GM12878 (cell line): ENCODE measurements at regions not wholly inside any gene's neighbourhood (a gene's known extent, or its start where the extent isn't known, plus 50 kb on each side); places are given as distances from the start of the nearest gene placed in this dataset.

Experiments
- ATAC-seq: fragments of 200-7000 bp; cut with Tn5 transposase; 3 replicates; pipeline ENCODE4 v1.9.1; 2020; ENCODE audit warnings: mild to moderate bottlenecking, moderate library complexity
- BruUV-seq: library from RNA; stranded (reverse); fragments of 400-500 nt; replicated peaks from 2 replicates; lab custom pipeline; 2021; lab: Mats Ljungman, UMichigan
- CTCF ChIA-PET: fragments of 300-600 bp; sonication (Branson Sonifier 250); formaldehyde crosslinking; extraction: SDS; loops from one replicate; lab custom pipeline; 2021; ENCODE audit warnings: inconsistent platforms; lab: Yijun Ruan, JAX
- POLR2A ChIA-PET: fragments of 350-600 bp; formaldehyde crosslinking; extraction: SDS; loops from one replicate; lab custom pipeline; 2021; ENCODE audit warnings: inconsistent platforms; lab: Charles Lee
- RAD21 ChIA-PET: fragments of 300-600 bp; sonication (Branson Sonifier 250); formaldehyde crosslinking; loops from one replicate; lab custom pipeline; 2023; ENCODE audit warnings: antibody characterized with exemption; ENCODE audit not compliant: unreplicated experiment; lab: Charles Lee
- SMC1A ChIA-PET: fragments of 300-600 bp; sonication (Branson Sonifier 250); formaldehyde crosslinking; loops from one replicate; lab custom pipeline; 2023; ENCODE audit not compliant: unreplicated experiment, uncharacterized antibody; lab: Charles Lee
- DNase-seq: peaks from one replicate; pipeline ENCODE4 v3.0.0-alpha.2; 2011; ENCODE audit warnings: low read depth, low spot score
- FAIRE-seq: peaks from 3 replicates; lab custom pipeline; 2011; peaks lifted over from hg19 to GRCh38; lab: Jason Lieb, UNC
- H2AFZ ChIP-seq: 2 replicates; pipeline ENCODE4 v1.6.0; 2011; ENCODE audit warnings: low read depth, low read length, control low read depth; ENCODE audit not compliant: control insufficient read depth
- H3K27ac ChIP-seq: 2 replicates; pipeline ENCODE4 v1.5.1; 2011; ENCODE audit warnings: control low read depth; ENCODE audit not compliant: control insufficient read depth, insufficient read depth
- H3K27me3 ChIP-seq, 2 experiments: replicated peaks in 1 of 2; 2 replicates each; pipeline versions ENCODE4 v1.6.0 to v1.6.1; 2011; ENCODE audit warnings: low read length in 1 of 2; ENCODE audit not compliant: control insufficient read depth in 2 of 2, insufficient read depth in 2 of 2
- H3K36me3 ChIP-seq, 2 experiments: 2 replicates each; pipeline ENCODE4 v1.5.1; 2011; ENCODE audit warnings: low read length in 1 of 2; ENCODE audit not compliant: control insufficient read depth in 2 of 2, insufficient read depth in 2 of 2
- H3K4me1 ChIP-seq: 2 replicates; pipeline ENCODE4 v1.6.1; 2011; ENCODE audit warnings: mild to moderate bottlenecking, low read length, moderate library complexity, mixed read lengths; ENCODE audit not compliant: control insufficient read depth, insufficient read depth
- H3K4me2 ChIP-seq: 2 replicates; pipeline ENCODE4 v1.6.0; 2011; ENCODE audit warnings: control low read depth; ENCODE audit not compliant: control insufficient read depth, insufficient read depth
- H3K4me3 ChIP-seq: fragments of 200-600 bp; sonication (generic); 2 replicates; pipeline ENCODE4 v1.5.1; 2016
- H3K79me2 ChIP-seq: 2 replicates; pipeline ENCODE4 v1.6.0; 2011; ENCODE audit warnings: low read length; ENCODE audit not compliant: control insufficient read depth, insufficient read depth
- H3K9ac ChIP-seq: 2 replicates; pipeline ENCODE4 v1.8.0; 2011; ENCODE audit warnings: low read length, control low read depth, mixed read lengths; ENCODE audit not compliant: control insufficient read depth, insufficient read depth
- H3K9me3 ChIP-seq: replicated peaks from 3 replicates; pipeline ENCODE4 v1.5.1; 2011; ENCODE audit warnings: mild to moderate bottlenecking, low read length; ENCODE audit not compliant: control insufficient read depth, insufficient read depth
- H4K20me1 ChIP-seq: 2 replicates; pipeline ENCODE4 v1.6.0; 2011; ENCODE audit not compliant: control insufficient read depth, insufficient read depth
- ASH2L ChIP-seq: fragments of 300-600, 200-600 bp; sonication (generic); IDR thresholded peaks from 2 replicates; pipeline ENCODE4 v1.6.1; 2017; ENCODE audit warnings: low read depth, mild to moderate bottlenecking, borderline replicate concordance
- BACH1 ChIP-seq: fragments of 450-650 bp; IDR thresholded peaks from 2 replicates; pipeline ENCODE4 v1.6.1; 2017; ENCODE audit warnings: mild to moderate bottlenecking, borderline replicate concordance
- ETV6 ChIP-seq, 2 experiments: fragments of 450-650 bp in 1 of 2; IDR thresholded peaks in 1 of 2; conservative IDR thresholded peaks in 1 of 2; 2 replicates each; pipeline ENCODE4 v1.6.1; 2014; ENCODE audit warnings: antibody characterized with exemption in 1 of 2, borderline replicate concordance in 1 of 2, low read depth in 1 of 2, mild to moderate bottlenecking in 1 of 2, moderate library complexity in 1 of 2
- FOS ChIP-seq: IDR thresholded peaks from 3 replicates; pipeline ENCODE4 v1.6.1; 2011; ENCODE audit warnings: borderline replicate concordance; ENCODE audit not compliant: insufficient read length; ENCODE audit errors: extremely low read depth
- GABPA ChIP-seq: IDR thresholded peaks from 2 replicates; pipeline ENCODE4 v1.6.1; 2014; ENCODE audit warnings: antibody characterized with exemption, low read depth, mild to moderate bottlenecking, inconsistent platforms
- LARP7 ChIP-seq: fragments of 450-650 bp; IDR thresholded peaks from 2 replicates; pipeline ENCODE4 v1.6.1; 2017; ENCODE audit warnings: mild to moderate bottlenecking
- MXI1 ChIP-seq: fragments of 150-350 bp; IDR thresholded peaks from 2 replicates; pipeline ENCODE4 v1.6.1; 2011; ENCODE audit warnings: low read depth, mild to moderate bottlenecking, inconsistent platforms, low read length, improper control_type of control experiment
- NFIC ChIP-seq: IDR thresholded peaks from 2 replicates; pipeline ENCODE4 v1.6.1; 2012; ENCODE audit warnings: low read depth, mild to moderate bottlenecking, inconsistent platforms, low read length, moderate library complexity
- NFXL1 ChIP-seq: fragments of 450-650 bp; IDR thresholded peaks from 2 replicates; pipeline ENCODE4 v1.6.1; 2017; ENCODE audit warnings: antibody characterized with exemption, mild to moderate bottlenecking, borderline replicate concordance
- RAD51 ChIP-seq: fragments of 450-650 bp; IDR thresholded peaks from 2 replicates; pipeline ENCODE4 v1.6.1; 2016; ENCODE audit warnings: moderate library complexity, mild to moderate bottlenecking, inconsistent platforms
- RCOR1 ChIP-seq: conservative IDR thresholded peaks from 2 replicates; pipeline ENCODE4 v1.6.1; 2012; ENCODE audit warnings: low read depth, low read length, improper control_type of control experiment
- RELA ChIP-seq: fragments of 450-650 bp; IDR thresholded peaks from 2 replicates; pipeline ENCODE4 v1.8.0; 2014; ENCODE audit warnings: borderline replicate concordance; ENCODE audit not compliant: partially characterized antibody
- RFX5 ChIP-seq: IDR thresholded peaks from 2 replicates; pipeline ENCODE4 v1.6.1; 2011; ENCODE audit warnings: low read depth, low read length, improper control_type of control experiment
- STAT3 ChIP-seq: IDR thresholded peaks from 2 replicates; pipeline ENCODE4 v1.6.1; 2011; ENCODE audit warnings: low read depth, low read length, improper control_type of control experiment
- ZBED1 ChIP-seq: IDR thresholded peaks from 2 replicates; pipeline ENCODE4 v1.6.1; 2016; ENCODE audit warnings: borderline replicate concordance
- ZNF207 ChIP-seq: fragments of 450-650 bp; IDR thresholded peaks from 2 replicates; pipeline ENCODE4 v1.6.1; 2014; ENCODE audit warnings: antibody characterized with exemption, mild to moderate bottlenecking, borderline replicate concordance
- ZNF217 ChIP-seq: fragments of 450-650 bp; IDR thresholded peaks from 2 replicates; pipeline ENCODE4 v1.6.1; 2017; ENCODE audit warnings: antibody characterized with exemption, mild to moderate bottlenecking
- WGBS: methylation state at CpG from one replicate; pipeline ENCODE4 v1.1.6; 2016; ENCODE audit warnings: low lambda C conversion rate; ENCODE audit not compliant: insufficient replicate concordance, insufficient coverage; ENCODE audit errors: missing lambda C conversion rate; 5-methylcytosine and 5-hydroxymethylcytosine counted together
- in situ Hi-C: fragments of 300-500 bp; cut with MboI; formaldehyde crosslinking; loops from 9 replicates; pipeline ENCODE4 v1.14.3; 2018; ENCODE audit warnings: mixed read lengths
- intact Hi-C: fragments of 100-400 bp; cut with micrococcal nuclease; formaldehyde crosslinking; loops from one replicate; pipeline ENCODE4 v1.14.2; 2022; ENCODE audit not compliant: unreplicated experiment
- TF ChIP-seq, protein P1 (sequence below): fragments of 450-650 bp; IDR thresholded peaks from 2 replicates; pipeline ENCODE4 v1.6.1; 2017; ENCODE audit warnings: mild to moderate bottlenecking, low read depth, inconsistent platforms; ENCODE audit not compliant: poor library complexity, severe bottlenecking
- TF ChIP-seq, protein P2 (sequence below): IDR thresholded peaks from 2 replicates; pipeline ENCODE4 v1.6.1; 2012; ENCODE audit warnings: low read depth, low read length, improper control_type of control experiment

DNA sequence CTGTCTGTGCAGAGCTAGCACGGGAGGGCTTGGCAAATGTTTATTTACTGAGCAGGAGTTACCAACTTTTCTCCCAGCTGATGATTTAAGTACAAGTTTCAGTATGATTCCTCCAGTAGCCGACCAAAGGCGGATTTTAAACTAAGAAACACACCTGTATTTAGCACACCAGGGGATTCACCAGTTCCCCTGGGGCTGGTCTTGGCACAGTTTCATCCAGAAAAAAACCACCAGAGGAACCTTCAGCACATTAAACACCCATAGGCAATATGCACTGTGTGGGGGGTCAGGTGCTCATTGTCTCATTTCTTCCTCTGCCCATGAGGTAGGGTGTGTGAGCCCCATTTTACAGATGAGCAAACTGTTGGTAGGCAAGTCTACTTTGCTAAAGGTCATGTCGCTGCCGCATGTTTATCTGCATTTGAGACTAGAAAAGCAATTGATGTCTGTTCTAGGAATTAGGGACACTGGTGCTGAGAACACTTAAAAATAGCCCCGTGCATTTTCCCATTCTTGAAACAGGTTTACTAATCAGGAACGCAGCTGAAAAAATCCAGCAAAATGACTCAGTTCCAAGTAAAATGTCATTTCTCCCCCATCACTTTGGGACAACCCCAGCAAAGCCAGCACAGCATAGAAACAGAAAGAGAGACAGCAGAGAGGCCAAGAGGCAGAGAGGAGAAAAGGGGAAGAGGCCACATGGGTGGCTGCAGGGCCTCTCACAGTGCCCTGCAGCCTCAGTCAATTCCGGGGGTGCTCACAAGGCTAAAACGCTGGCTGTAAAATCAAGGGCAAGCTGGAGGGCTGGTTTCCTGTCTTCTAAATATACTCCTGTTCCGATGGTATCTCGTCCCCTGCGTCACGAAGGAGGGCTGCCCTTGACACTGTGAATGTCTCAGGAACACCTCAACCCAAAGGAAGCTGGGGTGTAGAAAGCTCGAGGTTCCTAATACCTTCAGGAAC, 166.8 kb upstream of the ID2 start (continued):
- TF ChIP-seq STAT3 = peak; percentile 89
- TF ChIP-seq BACH1 = peak; percentile 35; the same call in 1 of the 2 replicates
- TF ChIP-seq ZNF217 = peak; percentile 90
- no peak for TF ChIP-seq LARP7
- peak; percentile 91 for TF ChIP-seq RELA
- TF ChIP-seq FOS = no peak
- peak; percentile 60; the same call in 1 of the 2 replicates for TF ChIP-seq GABPA
- TF ChIP-seq RAD51 = peak; percentile 83
- TF ChIP-seq ETV6 (conservative IDR thresholded peaks at IDR 0.05 in 1 of 2, IDR thresholded peaks at IDR 0.05 in 1 of 2; ENCODE audit: borderline replicate concordance in 1 of 2, low read depth in 1 of 2) = peak in 1 of 2 experiments; percentile 82; a peak in 2 of 4 replicates
- TF ChIP-seq ASH2L = peak; percentile 89; the same call in 1 of the 2 replicates

DNA sequence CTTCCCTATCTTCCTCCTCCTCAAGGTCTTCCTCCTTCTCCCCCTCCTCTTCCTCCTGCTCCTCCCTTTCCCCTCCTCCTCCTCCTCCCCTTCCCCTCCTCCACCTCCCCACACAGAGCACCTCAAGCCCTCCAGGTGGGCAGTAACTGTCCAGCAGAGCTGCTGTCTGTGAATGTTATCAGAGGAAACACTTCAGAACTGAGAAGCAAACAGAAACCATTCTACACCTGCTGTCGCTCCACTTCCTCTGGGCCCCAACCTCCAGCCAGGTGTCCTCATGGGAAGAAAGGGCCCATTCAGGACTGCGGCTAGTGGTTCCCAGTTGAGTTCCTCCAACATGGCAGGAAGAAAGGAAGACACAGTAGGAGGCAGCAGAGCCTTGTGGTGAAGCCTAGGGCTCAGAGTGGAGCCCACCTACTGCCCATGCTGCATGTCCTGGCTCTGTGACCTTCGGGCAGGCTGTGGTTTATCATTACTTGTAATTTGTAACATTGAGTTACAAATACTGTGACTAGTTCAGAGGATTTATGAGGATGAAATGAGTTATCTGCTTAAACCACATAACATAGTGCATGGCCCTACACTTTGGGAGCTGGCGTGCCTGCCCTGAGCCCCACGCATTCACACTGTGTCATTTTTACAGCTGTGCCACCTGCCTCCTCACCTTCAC, 165.9 kb upstream of the ID2 start:
- intact Hi-C loops = loop anchor here (1.0 to 10.0 kb wide), 6 partner anchors 27 to 1081 kb away; no protein-coding TSS in a partner anchor
- POLR2A ChIA-PET = interaction anchor here (0.6 to 11.0 kb wide), 19 partner anchors 10 to 791 kb away, joined by 3 to 98 read pairs (median 5); partner anchors contain the start of gene ID2
- CTCF ChIA-PET = interaction anchor here (0.7 to 4.2 kb wide), 8 partner anchors 10 to 204 kb away, joined by 3 to 24 read pairs (median 6); no protein-coding TSS in a partner anchor
- DNase-seq (peak; percentile 76), FAIRE-seq (peak; percentile 80), ATAC-seq (peak; percentile 41)
- H3K4me1 ChIP-seq = peaks cover 53% of the 10 kb centered on the region
- 1% methylated on average over 5 of the region's 5 CpGs for WGBS
- RAD21 ChIA-PET = interaction anchor here (0.7 to 17.7 kb wide), 23 partner anchors 9 to 789 kb away, joined by 3 to 322 read pairs (median 7); partner anchors contain the start of gene ID2
- peak overlapping the region; percentile 78 for H3K4me2 ChIP-seq
- H3K9ac ChIP-seq = peak overlapping the region; percentile 25; the same call in 1 of the 2 replicates
- H2AFZ ChIP-seq = no peak overlapping the region
- no peaks in the 10 kb centered on the region for H4K20me1 ChIP-seq
- no TSS peak for BruUV-seq
- H3K36me3 ChIP-seq = no peaks in the 10 kb centered on the region
- in situ Hi-C loops = no loop called here
- peaks cover 12% of the 10 kb centered on the region for H3K9me3 ChIP-seq
- H3K4me3 ChIP-seq = 0 out of 2 replicates have a peak overlapping the region, but pooled peaks have one; percentile 1
- H3K79me2 ChIP-seq = no peaks in the 10 kb centered on the region
- H3K27ac ChIP-seq = peak overlapping the region; percentile 93
- H3K27me3 ChIP-seq = no peaks in the 10 kb centered on the region
- SMC1A ChIA-PET = interaction anchor here (0.7 to 17.9 kb wide), 24 partner anchors 9 to 789 kb away, joined by 3 to 284 read pairs (median 7); partner anchors contain the start of gene ID2
- TF ChIP-seq ZNF207 (0 out of 2 replicates have a peak, but pooled peaks have one; percentile 25), RFX5 (no peak), RCOR1 (no peak), ZBED1 (no peak), NFXL1 (peak; percentile 64; the same call in 1 of the 2 replicates), NFIC (peak; percentile 86), MXI1 (peak; percentile 8; the same call in 1 of the 2 replicates)
- TF ChIP-seq, protein P1, sequence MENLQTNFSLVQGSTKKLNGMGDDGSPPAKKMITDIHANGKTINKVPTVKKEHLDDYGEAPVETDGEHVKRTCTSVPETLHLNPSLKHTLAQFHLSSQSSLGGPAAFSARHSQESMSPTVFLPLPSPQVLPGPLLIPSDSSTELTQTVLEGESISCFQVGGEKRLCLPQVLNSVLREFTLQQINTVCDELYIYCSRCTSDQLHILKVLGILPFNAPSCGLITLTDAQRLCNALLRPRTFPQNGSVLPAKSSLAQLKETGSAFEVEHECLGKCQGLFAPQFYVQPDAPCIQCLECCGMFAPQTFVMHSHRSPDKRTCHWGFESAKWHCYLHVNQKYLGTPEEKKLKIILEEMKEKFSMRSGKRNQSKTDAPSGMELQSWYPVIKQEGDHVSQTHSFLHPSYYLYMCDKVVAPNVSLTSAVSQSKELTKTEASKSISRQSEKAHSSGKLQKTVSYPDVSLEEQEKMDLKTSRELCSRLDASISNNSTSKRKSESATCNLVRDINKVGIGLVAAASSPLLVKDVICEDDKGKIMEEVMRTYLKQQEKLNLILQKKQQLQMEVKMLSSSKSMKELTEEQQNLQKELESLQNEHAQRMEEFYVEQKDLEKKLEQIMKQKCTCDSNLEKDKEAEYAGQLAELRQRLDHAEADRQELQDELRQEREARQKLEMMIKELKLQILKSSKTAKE = peak; percentile 49
- TF ChIP-seq, protein P2, sequence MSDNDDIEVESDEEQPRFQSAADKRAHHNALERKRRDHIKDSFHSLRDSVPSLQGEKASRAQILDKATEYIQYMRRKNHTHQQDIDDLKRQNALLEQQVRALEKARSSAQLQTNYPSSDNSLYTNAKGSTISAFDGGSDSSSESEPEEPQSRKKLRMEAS = no peak
